ENCODE measurements at regions not wholly inside any gene's neighbourhood (a gene's known extent, or its start where the extent isn't known, plus 50 kb on each side); places are given as distances from the start of the nearest gene placed in this dataset.
"Not testable (repeated sequence)": the region's sequence is repeated elsewhere in the genome, so short reads cannot be mapped to it uniquely, and the experiment has no call there.

GRCh38 chr12:112694065-112694464 lies 97.5 kb upstream of the RPH3A start:
- H3K27ac ChIP-seq (ENCODE audit: low read length): no peak overlapping the region
- no peaks in the 10 kb centered on the region for H3K79me2 ChIP-seq (ENCODE audit: low read length)
- no peaks in the 10 kb centered on the region for H3K9me2 ChIP-seq (replicated peaks; ENCODE audit: insufficient read depth, low read length)
- no peaks in the 10 kb centered on the region for H3K36me3 ChIP-seq (ENCODE audit: insufficient read depth, low read length)
- no peak overlapping the region for H3K4me2 ChIP-seq (ENCODE audit: low read depth, low read length, poor library complexity, severe bottlenecking)
- no peaks in the 10 kb centered on the region for H3K27me3 ChIP-seq (ENCODE audit: low read length)
- no peak overlapping the region for H2AFZ ChIP-seq (ENCODE audit: low read length)
- no peaks in the 10 kb centered on the region for H3K4me1 ChIP-seq (ENCODE audit: low read length)
- DNase-seq: no peak
- H4K20me1 ChIP-seq (ENCODE audit: insufficient read depth, low read depth, low read length): no peaks in the 10 kb centered on the region
- no peak overlapping the region for H3K4me3 ChIP-seq (ENCODE audit: low read length)
- H3K9me3 ChIP-seq (ENCODE audit: low read length): no peaks in the 10 kb centered on the region
- H3K9ac ChIP-seq (ENCODE audit: low read length): no peak overlapping the region

- not testable (repeated sequence) for H3K9me2 ChIP-seq (replicated peaks; ENCODE audit: insufficient read depth, low read length); H3K4me1 ChIP-seq (ENCODE audit: low read length); H4K20me1 ChIP-seq (ENCODE audit: insufficient read depth, low read depth, low read length); H3K4me3 ChIP-seq (ENCODE audit: low read length); H3K9ac ChIP-seq (ENCODE audit: low read length); H3K36me3 ChIP-seq (ENCODE audit: insufficient read depth, low read length); DNase-seq; H2AFZ ChIP-seq (ENCODE audit: low read length); H3K4me2 ChIP-seq (ENCODE audit: low read depth, low read length, poor library complexity, severe bottlenecking); H3K27me3 ChIP-seq (ENCODE audit: low read length); H3K79me2 ChIP-seq (ENCODE audit: low read length); H3K9me3 ChIP-seq (ENCODE audit: low read length); H3K27ac ChIP-seq (ENCODE audit: low read length)
Observed at GRCh38 chr12:112697441-112697840, 94.1 kb upstream of the RPH3A start.

- Histone ChIP-seq H3K9me3 (ENCODE audit: low read length) (no peaks in the 10 kb centered on the region), H3K79me2 (ENCODE audit: low read length) (no peaks in the 10 kb centered on the region), H3K27ac (ENCODE audit: low read length) (no peak overlapping the region), H3K9me2 (replicated peaks; ENCODE audit: insufficient read depth, low read length) (no peaks in the 10 kb centered on the region), H3K4me1 (ENCODE audit: low read length) (no peaks in the 10 kb centered on the region), H3K4me2 (ENCODE audit: low read depth, low read length, poor library complexity, severe bottlenecking) (no peak overlapping the region), H3K4me3 (ENCODE audit: low read length) (no peak overlapping the region), H3K36me3 (ENCODE audit: insufficient read depth, low read length) (no peaks in the 10 kb centered on the region), H2AFZ (ENCODE audit: low read length) (no peak overlapping the region), H3K9ac (ENCODE audit: low read length) (no peak overlapping the region), H4K20me1 (ENCODE audit: insufficient read depth, low read depth, low read length) (no peaks in the 10 kb centered on the region), H3K27me3 (ENCODE audit: low read length) (no peaks in the 10 kb centered on the region)
- DNase-seq: no peak
Observed at GRCh38 chr12:112705037-112705632, 86.4 kb upstream of the RPH3A start.

GRCh38 chr12:112710414-112710813 lies 81.1 kb upstream of the RPH3A start:
- DNase-seq: no peak
- Histone ChIP-seq H3K27me3 (ENCODE audit: low read length) (no peaks in the 10 kb centered on the region), H4K20me1 (ENCODE audit: insufficient read depth, low read depth, low read length) (no peaks in the 10 kb centered on the region), H3K36me3 (ENCODE audit: insufficient read depth, low read length) (no peaks in the 10 kb centered on the region), H3K9ac (ENCODE audit: low read length) (no peak overlapping the region), H3K4me1 (ENCODE audit: low read length) (no peaks in the 10 kb centered on the region), H3K4me3 (ENCODE audit: low read length) (no peak overlapping the region), H3K9me3 (ENCODE audit: low read length) (no peaks in the 10 kb centered on the region), H3K79me2 (ENCODE audit: low read length) (no peaks in the 10 kb centered on the region), H3K4me2 (ENCODE audit: low read depth, low read length, poor library complexity, severe bottlenecking) (no peak overlapping the region), H3K27ac (ENCODE audit: low read length) (no peak overlapping the region), H3K9me2 (replicated peaks; ENCODE audit: insufficient read depth, low read length) (no peaks in the 10 kb centered on the region), H2AFZ (ENCODE audit: low read length) (no peak overlapping the region)

GRCh38 chr12:112711026-112711425 lies 80.5 kb upstream of the RPH3A start:
- no peaks in the 10 kb centered on the region for H3K79me2 ChIP-seq (ENCODE audit: low read length)
- no peaks in the 10 kb centered on the region for H3K4me1 ChIP-seq (ENCODE audit: low read length)
- H3K27ac ChIP-seq (ENCODE audit: low read length): no peak overlapping the region
- DNase-seq: no peak
- no peaks in the 10 kb centered on the region for H3K9me2 ChIP-seq (replicated peaks; ENCODE audit: insufficient read depth, low read length)
- no peaks in the 10 kb centered on the region for H3K9me3 ChIP-seq (ENCODE audit: low read length)
- H3K36me3 ChIP-seq (ENCODE audit: insufficient read depth, low read length): no peaks in the 10 kb centered on the region
- no peak overlapping the region for H3K4me2 ChIP-seq (ENCODE audit: low read depth, low read length, poor library complexity, severe bottlenecking)
- no peak overlapping the region for H3K4me3 ChIP-seq (ENCODE audit: low read length)
- no peaks in the 10 kb centered on the region for H3K27me3 ChIP-seq (ENCODE audit: low read length)
- no peak overlapping the region for H3K9ac ChIP-seq (ENCODE audit: low read length)
- H4K20me1 ChIP-seq (ENCODE audit: insufficient read depth, low read depth, low read length): no peaks in the 10 kb centered on the region
- H2AFZ ChIP-seq (ENCODE audit: low read length): no peak overlapping the region

GRCh38 chr12:112711507-112711906 lies 80.0 kb upstream of the RPH3A start:
- no peaks in the 10 kb centered on the region for H3K79me2 ChIP-seq (ENCODE audit: low read length)

GRCh38 chr12:112712751-112713150 lies 78.8 kb upstream of the RPH3A start:
- not testable (repeated sequence) for H3K27me3 ChIP-seq (ENCODE audit: low read length); DNase-seq; H3K79me2 ChIP-seq (ENCODE audit: low read length); H3K36me3 ChIP-seq (ENCODE audit: insufficient read depth, low read length); H3K9ac ChIP-seq (ENCODE audit: low read length); H2AFZ ChIP-seq (ENCODE audit: low read length); H3K4me3 ChIP-seq (ENCODE audit: low read length); H3K4me1 ChIP-seq (ENCODE audit: low read length); H4K20me1 ChIP-seq (ENCODE audit: insufficient read depth, low read depth, low read length); H3K27ac ChIP-seq (ENCODE audit: low read length); H3K9me3 ChIP-seq (ENCODE audit: low read length); H3K9me2 ChIP-seq (replicated peaks; ENCODE audit: insufficient read depth, low read length); H3K4me2 ChIP-seq (ENCODE audit: low read depth, low read length, poor library complexity, severe bottlenecking)

More at GRCh38 chr12:112711507-112711906, 80.0 kb upstream of the RPH3A start:
- H3K4me2 ChIP-seq (ENCODE audit: low read depth, low read length, poor library complexity, severe bottlenecking): no peak overlapping the region
- no peaks in the 10 kb centered on the region for H3K9me3 ChIP-seq (ENCODE audit: low read length)
- DNase-seq: no peak
- H3K4me3 ChIP-seq (ENCODE audit: low read length): no peak overlapping the region
- no peaks in the 10 kb centered on the region for H3K9me2 ChIP-seq (replicated peaks; ENCODE audit: insufficient read depth, low read length)
- H2AFZ ChIP-seq (ENCODE audit: low read length): no peak overlapping the region
- H3K36me3 ChIP-seq (ENCODE audit: insufficient read depth, low read length): no peaks in the 10 kb centered on the region
- no peaks in the 10 kb centered on the region for H3K4me1 ChIP-seq (ENCODE audit: low read length)
- H3K27me3 ChIP-seq (ENCODE audit: low read length): no peaks in the 10 kb centered on the region
- no peak overlapping the region for H3K9ac ChIP-seq (ENCODE audit: low read length)
- no peak overlapping the region for H3K27ac ChIP-seq (ENCODE audit: low read length)
- H4K20me1 ChIP-seq (ENCODE audit: insufficient read depth, low read depth, low read length): no peaks in the 10 kb centered on the region

- H3K36me3 ChIP-seq (ENCODE audit: insufficient read depth, low read length): no peaks in the 10 kb centered on the region
- H3K79me2 ChIP-seq (ENCODE audit: low read length): no peaks in the 10 kb centered on the region
- no peak overlapping the region for H3K27ac ChIP-seq (ENCODE audit: low read length)
- H3K4me1 ChIP-seq (ENCODE audit: low read length): no peaks in the 10 kb centered on the region
- no peaks in the 10 kb centered on the region for H3K9me2 ChIP-seq (replicated peaks; ENCODE audit: insufficient read depth, low read length)
- H3K9me3 ChIP-seq (ENCODE audit: low read length): no peaks in the 10 kb centered on the region
- H4K20me1 ChIP-seq (ENCODE audit: insufficient read depth, low read depth, low read length): no peaks in the 10 kb centered on the region
- no peak overlapping the region for H3K4me3 ChIP-seq (ENCODE audit: low read length)
- H2AFZ ChIP-seq (ENCODE audit: low read length): no peak overlapping the region
- H3K9ac ChIP-seq (ENCODE audit: low read length): no peak overlapping the region
- H3K27me3 ChIP-seq (ENCODE audit: low read length): no peaks in the 10 kb centered on the region
- H3K4me2 ChIP-seq (ENCODE audit: low read depth, low read length, poor library complexity, severe bottlenecking): no peak overlapping the region
- DNase-seq: no peak
Observed at GRCh38 chr12:112713471-112713870, 78.1 kb upstream of the RPH3A start.
